DOHH2 (cell line): ENCODE measurements at regions not wholly inside any gene's neighbourhood (a gene's known extent, or its start where the extent isn't known, plus 50 kb on each side); places are given as distances from the start of the nearest gene placed in this dataset.

Experiments used
- H3F3A ChIP-seq: fragments of 200-600 bp; sonication (generic), shearing (Covaris generic); 2 replicates; pipeline ENCODE4 v1.6.0; 2016; ENCODE audit warnings: antibody characterized with exemption, mild to moderate bottlenecking; ENCODE audit not compliant: control insufficient read depth, insufficient read depth
- H3K27ac ChIP-seq: fragments of 200-600 bp; sonication (generic); 2 replicates; pipeline ENCODE4 v1.5.1; 2014; ENCODE audit warnings: low read depth, mild to moderate bottlenecking, low read length, moderate library complexity
- H3K27me3 ChIP-seq: fragments of 200-600 bp; sonication (generic); 2 replicates; pipeline ENCODE4 v1.6.1; 2014; ENCODE audit warnings: mild to moderate bottlenecking, low read length, mixed read lengths; ENCODE audit not compliant: control insufficient read depth
- H3K36me3 ChIP-seq: fragments of 200-600 bp; sonication (generic); 2 replicates; pipeline ENCODE4 v1.6.1; 2014; ENCODE audit warnings: mild to moderate bottlenecking, low read length, moderate library complexity, mixed read lengths; ENCODE audit not compliant: control insufficient read depth
- H3K4me1 ChIP-seq: fragments of 200-600 bp; sonication (generic); 2 replicates; pipeline ENCODE4 v1.6.1; 2014; ENCODE audit warnings: mild to moderate bottlenecking, low read length, mixed read lengths; ENCODE audit not compliant: control insufficient read depth
- H3K4me2 ChIP-seq: fragments of 200-600 bp; sonication (generic); 2 replicates; pipeline ENCODE4 v1.6.0; 2014; ENCODE audit warnings: mild to moderate bottlenecking, low read length, moderate library complexity
- H3K4me3 ChIP-seq: fragments of 200-600 bp; sonication (generic); 2 replicates; pipeline ENCODE4 v1.5.1; 2014; ENCODE audit warnings: mild to moderate bottlenecking, low read length, mixed read lengths
- H3K79me2 ChIP-seq: fragments of 200-600 bp; sonication (generic); 2 replicates; pipeline ENCODE4 v1.6.1; 2014; ENCODE audit warnings: mild to moderate bottlenecking, low read length, mixed read lengths; ENCODE audit not compliant: control insufficient read depth
- H3K9me2 ChIP-seq: fragments of 200-600 bp; sonication (generic); replicated peaks from 2 replicates; pipeline ENCODE4 v1.6.1; 2014; ENCODE audit warnings: mild to moderate bottlenecking, low read length, mixed read lengths; ENCODE audit not compliant: control insufficient read depth
- H3K9me3 ChIP-seq: fragments of 200-600 bp; sonication (generic); 2 replicates; pipeline ENCODE4 v1.6.1; 2014; ENCODE audit warnings: antibody characterized with exemption, low read length, mixed read lengths; ENCODE audit not compliant: control insufficient read depth, insufficient read depth
- H4K20me1 ChIP-seq: fragments of 200-600 bp; sonication (generic); 2 replicates; pipeline ENCODE4 v1.6.0; 2014; ENCODE audit warnings: low read depth, mild to moderate bottlenecking, antibody characterized with exemption, low read length, moderate library complexity; ENCODE audit not compliant: control insufficient read depth, insufficient read depth
- EZH2phosphoT487 ChIP-seq: fragments of 200-600 bp; sonication (generic); IDR thresholded peaks from 2 replicates; pipeline ENCODE4 v1.6.1; 2017; ENCODE audit warnings: borderline replicate concordance, mild to moderate bottlenecking, antibody characterized with exemption, low read length, moderate library complexity, mixed read lengths
- TF ChIP-seq, protein P1 (sequence below): fragments of 200-600 bp; sonication (generic); IDR thresholded peaks from one replicate; pipeline ENCODE4 v1.5.1; 2014; ENCODE audit warnings: antibody characterized with exemption, mild to moderate bottlenecking, low read depth, low read length; ENCODE audit not compliant: poor library complexity, severe bottlenecking

DNA sequence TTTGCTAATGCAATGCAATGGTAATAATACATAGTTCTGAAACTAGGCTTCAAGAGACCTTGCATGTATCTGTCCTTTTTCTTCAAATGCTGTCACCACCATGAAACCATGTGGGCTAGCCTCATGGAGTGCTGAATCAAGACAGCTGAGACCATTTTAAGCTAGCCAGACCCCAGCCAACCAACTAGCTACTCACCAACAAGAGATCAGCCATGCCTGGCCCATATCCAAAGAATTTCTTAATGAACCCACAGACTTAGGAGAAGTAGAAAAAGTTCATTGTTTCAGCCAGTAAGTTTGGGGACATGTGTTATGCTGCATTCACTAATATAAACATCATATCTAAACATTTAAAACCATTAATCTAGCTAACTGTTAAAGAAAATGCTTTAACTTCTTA lies 139.8 kb upstream of the EDIL3 start:
- H3K9me2 ChIP-seq: no peaks in the 10 kb centered on the region
- no peaks in the 10 kb centered on the region for H3K79me2 ChIP-seq
- H3K27ac ChIP-seq: no peak overlapping the region
- no peaks in the 10 kb centered on the region for H3F3A ChIP-seq
- H3K4me2 ChIP-seq: no peak overlapping the region
- H3K27me3 ChIP-seq: no peaks in the 10 kb centered on the region
- no peaks in the 10 kb centered on the region for H3K9me3 ChIP-seq
- H4K20me1 ChIP-seq: 0 out of 2 replicates have a peak, but pooled peaks cover 3% of the 10 kb centered on the region
- no peaks in the 10 kb centered on the region for H3K4me1 ChIP-seq
- TF ChIP-seq EZH2phosphoT487: no peak
- TF ChIP-seq, protein P1, sequence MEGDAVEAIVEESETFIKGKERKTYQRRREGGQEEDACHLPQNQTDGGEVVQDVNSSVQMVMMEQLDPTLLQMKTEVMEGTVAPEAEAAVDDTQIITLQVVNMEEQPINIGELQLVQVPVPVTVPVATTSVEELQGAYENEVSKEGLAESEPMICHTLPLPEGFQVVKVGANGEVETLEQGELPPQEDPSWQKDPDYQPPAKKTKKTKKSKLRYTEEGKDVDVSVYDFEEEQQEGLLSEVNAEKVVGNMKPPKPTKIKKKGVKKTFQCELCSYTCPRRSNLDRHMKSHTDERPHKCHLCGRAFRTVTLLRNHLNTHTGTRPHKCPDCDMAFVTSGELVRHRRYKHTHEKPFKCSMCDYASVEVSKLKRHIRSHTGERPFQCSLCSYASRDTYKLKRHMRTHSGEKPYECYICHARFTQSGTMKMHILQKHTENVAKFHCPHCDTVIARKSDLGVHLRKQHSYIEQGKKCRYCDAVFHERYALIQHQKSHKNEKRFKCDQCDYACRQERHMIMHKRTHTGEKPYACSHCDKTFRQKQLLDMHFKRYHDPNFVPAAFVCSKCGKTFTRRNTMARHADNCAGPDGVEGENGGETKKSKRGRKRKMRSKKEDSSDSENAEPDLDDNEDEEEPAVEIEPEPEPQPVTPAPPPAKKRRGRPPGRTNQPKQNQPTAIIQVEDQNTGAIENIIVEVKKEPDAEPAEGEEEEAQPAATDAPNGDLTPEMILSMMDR: no peak
- H3K4me3 ChIP-seq: no peak overlapping the region
- no peaks in the 10 kb centered on the region for H3K36me3 ChIP-seq

DNA sequence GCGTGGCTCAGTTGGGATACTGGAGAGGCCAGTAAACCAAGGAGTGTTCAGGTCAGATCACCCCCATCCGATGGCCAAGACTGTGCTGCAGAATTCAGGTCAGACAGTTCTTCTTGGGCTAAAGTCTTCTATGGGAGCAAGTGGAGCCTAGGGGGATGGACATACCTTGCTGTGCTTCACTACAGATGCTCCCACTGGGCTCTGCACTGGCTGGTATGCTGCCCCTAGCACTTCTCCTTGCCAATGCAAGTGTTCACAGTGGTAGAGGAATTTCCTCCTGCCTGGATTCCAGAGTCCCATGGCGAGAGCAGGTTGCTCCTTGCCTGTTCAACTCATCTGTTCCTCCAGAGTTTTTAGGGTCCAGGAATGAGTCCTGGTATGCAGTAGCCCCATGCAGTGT lies 134.2 kb upstream of the EDIL3 start:
- H3K27me3 ChIP-seq: no peaks in the 10 kb centered on the region
- no peak for TF ChIP-seq EZH2phosphoT487
- TF ChIP-seq, protein P1: no peak
- H3K9me3 ChIP-seq: no peaks in the 10 kb centered on the region
- H3K79me2 ChIP-seq: no peaks in the 10 kb centered on the region
- no peaks in the 10 kb centered on the region for H3K9me2 ChIP-seq
- H3K36me3 ChIP-seq: no peaks in the 10 kb centered on the region
- no peaks in the 10 kb centered on the region for H3F3A ChIP-seq
- no peak overlapping the region for H3K4me2 ChIP-seq
- no peaks in the 10 kb centered on the region for H3K4me1 ChIP-seq
- no peak overlapping the region for H3K27ac ChIP-seq
- H3K4me3 ChIP-seq: no peak overlapping the region
- H4K20me1 ChIP-seq: no peaks in the 10 kb centered on the region

DNA sequence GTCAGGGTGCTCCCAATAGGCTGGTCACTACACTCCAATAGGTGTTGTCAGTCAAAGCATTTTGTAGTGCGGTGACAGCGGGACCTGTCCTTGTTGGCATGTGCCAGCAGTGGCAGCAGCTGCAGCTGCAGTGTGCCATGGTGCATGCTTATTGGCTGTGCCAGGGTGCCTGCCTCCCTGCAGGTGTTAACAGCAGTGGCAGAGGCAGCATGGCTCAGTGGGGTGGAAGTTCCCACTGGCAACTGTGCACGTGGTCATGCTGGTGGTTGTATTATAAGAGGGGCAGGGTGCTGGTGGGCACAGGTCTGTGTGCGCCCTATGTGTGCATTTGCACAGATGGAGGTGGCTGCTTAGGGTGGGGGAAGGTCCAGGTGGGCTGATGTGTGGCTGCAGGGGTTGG lies 133.7 kb upstream of the EDIL3 start:
- no peaks in the 10 kb centered on the region for H3K36me3 ChIP-seq
- H3K4me1 ChIP-seq: no peaks in the 10 kb centered on the region
- no peak overlapping the region for H3K4me2 ChIP-seq
- H3K27ac ChIP-seq: no peak overlapping the region
- no peak overlapping the region for H3K4me3 ChIP-seq
- H3K27me3 ChIP-seq: no peaks in the 10 kb centered on the region
- no peaks in the 10 kb centered on the region for H3K9me3 ChIP-seq
- H3K79me2 ChIP-seq: no peaks in the 10 kb centered on the region
- TF ChIP-seq, protein P1: no peak
- TF ChIP-seq EZH2phosphoT487: no peak
- no peaks in the 10 kb centered on the region for H3F3A ChIP-seq
- no peaks in the 10 kb centered on the region for H4K20me1 ChIP-seq
- H3K9me2 ChIP-seq: no peaks in the 10 kb centered on the region

DNA sequence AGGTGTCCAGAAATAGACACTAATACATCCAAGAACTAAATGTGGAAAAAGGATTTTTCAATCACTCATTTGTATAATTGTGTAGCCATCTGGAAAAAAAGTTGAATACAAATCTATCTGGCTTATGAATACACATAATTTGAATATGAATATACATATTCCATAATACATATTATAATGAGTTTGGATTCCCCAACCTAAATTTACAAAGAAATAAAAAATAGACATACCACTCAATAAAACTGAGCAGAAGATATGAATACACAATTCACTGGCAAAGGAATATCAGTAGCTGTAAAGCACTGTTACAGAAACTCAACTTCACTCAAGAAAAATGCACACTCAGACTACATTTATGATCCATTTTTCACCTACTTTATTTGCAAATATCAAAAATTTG lies 121.9 kb upstream of the EDIL3 start:
- Histone ChIP-seq H3K79me2 (no peaks in the 10 kb centered on the region), H3F3A (no peaks in the 10 kb centered on the region), H3K27me3 (no peaks in the 10 kb centered on the region), H4K20me1 (no peaks in the 10 kb centered on the region), H3K9me2 (no peaks in the 10 kb centered on the region), H3K4me3 (no peak overlapping the region), H3K4me2 (no peak overlapping the region), H3K27ac (no peak overlapping the region), H3K9me3 (no peaks in the 10 kb centered on the region), H3K36me3 (no peaks in the 10 kb centered on the region), H3K4me1 (no peaks in the 10 kb centered on the region)
- no peak for TF ChIP-seq EZH2phosphoT487
- TF ChIP-seq, protein P1: no peak
